ENCODE measurements at regions not wholly inside any gene's neighbourhood (a gene's known extent, or its start where the extent isn't known, plus 50 kb on each side); places are given as distances from the start of the nearest gene placed in this dataset.

GRCh38 chr6:71582820-71583219 is 294.2 kb downstream of the OGFRL1 start:
- DNase-seq (ENCODE audit: low read depth in 6 of 9, low spot score in 9 of 9) = no peak
- no peak overlapping the region for H3K27ac ChIP-seq (ENCODE audit: low read depth in 1 of 2, low read length in 1 of 2)
- no peaks in the 10 kb centered on the region for H3K36me3 ChIP-seq (ENCODE audit: control insufficient read depth in 2 of 2, insufficient read depth in 2 of 2, low read length in 1 of 2)
- H3K27me3 ChIP-seq (ENCODE audit: control insufficient read depth in 2 of 2, insufficient read depth in 1 of 2, low read length in 1 of 2) = no peaks in the 10 kb centered on the region
- peaks cover 2 to 7% of the 10 kb centered on the region in 2 donors for H3K9me3 ChIP-seq (ENCODE audit: control insufficient read depth in 2 of 2, insufficient read depth in 1 of 2, low read length in 1 of 2)
- 71% methylated on average over 1 of the region's 1 CpG for WGBS
- no peak overlapping the region for H3K4me3 ChIP-seq (ENCODE audit: low read length in 2 of 2)
- H3K4me1 ChIP-seq (ENCODE audit: control insufficient read depth in 2 of 2, insufficient read depth in 2 of 2, low read length in 2 of 2) = no peaks in the 10 kb centered on the region

DNA sequence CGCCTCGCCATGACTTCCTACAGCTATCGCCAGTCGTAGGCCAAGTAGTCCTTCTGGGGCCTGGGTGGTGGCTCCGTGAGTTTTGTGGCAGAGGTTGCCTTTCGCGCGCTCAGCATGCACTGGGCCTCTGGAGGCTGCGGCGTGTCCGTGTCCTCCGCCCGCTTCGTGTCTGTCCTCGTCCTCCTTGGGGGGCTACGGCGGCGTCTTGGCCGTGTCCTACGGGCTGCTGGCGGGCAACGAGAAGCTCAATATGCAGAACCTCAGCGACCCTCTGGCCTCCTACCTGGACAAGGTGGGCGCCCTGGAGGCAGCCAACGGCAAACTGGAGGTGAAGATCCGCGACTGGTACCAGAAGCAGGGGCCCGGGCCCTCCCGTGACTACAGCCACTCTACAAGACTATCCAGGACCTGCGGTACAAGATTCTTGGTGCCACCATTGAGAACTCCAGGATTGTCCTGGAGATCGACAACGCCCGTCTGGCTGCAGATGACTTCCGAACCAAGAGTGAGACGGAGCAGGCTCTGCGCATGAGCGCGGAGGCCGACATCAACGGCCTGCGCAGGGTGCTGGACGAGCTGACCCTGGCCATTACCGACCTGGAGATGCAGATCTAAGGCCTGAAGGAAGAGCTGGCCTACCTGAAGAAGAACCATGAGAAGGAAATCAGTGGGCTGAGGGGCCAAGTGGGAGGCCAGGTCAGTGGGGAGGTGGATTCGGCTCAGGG is 296.3 kb downstream of the OGFRL1 start:
- no peaks in the 10 kb centered on the region for H3K4me1 ChIP-seq (ENCODE audit: control insufficient read depth in 2 of 2, insufficient read depth in 2 of 2, low read length in 2 of 2)
- peaks cover 0 to 6% of the 10 kb centered on the region in 2 donors for H3K27me3 ChIP-seq (ENCODE audit: control insufficient read depth in 2 of 2, insufficient read depth in 1 of 2, low read length in 1 of 2)
- no peak overlapping the region for H3K4me3 ChIP-seq (ENCODE audit: low read length in 2 of 2)
- H3K9me3 ChIP-seq (ENCODE audit: control insufficient read depth in 2 of 2, insufficient read depth in 1 of 2, low read length in 1 of 2) = peaks cover 2 to 7% of the 10 kb centered on the region in 2 donors
- no peak for DNase-seq (ENCODE audit: low read depth in 6 of 9, low spot score in 9 of 9)
- WGBS = 97% methylated on average over 44 of the region's 44 CpGs
- H3K27ac ChIP-seq (ENCODE audit: low read depth in 1 of 2, low read length in 1 of 2) = no peak overlapping the region
- no peaks in the 10 kb centered on the region for H3K36me3 ChIP-seq (ENCODE audit: control insufficient read depth in 2 of 2, insufficient read depth in 2 of 2, low read length in 1 of 2)

- Histone ChIP-seq H3K4me1 (ENCODE audit: control insufficient read depth in 2 of 2, insufficient read depth in 2 of 2, low read length in 2 of 2) (no peaks in the 10 kb centered on the region), H3K9me3 (ENCODE audit: control insufficient read depth in 2 of 2, insufficient read depth in 1 of 2, low read length in 1 of 2) (peaks cover 2 to 7% of the 10 kb centered on the region in 2 donors), H3K27me3 (ENCODE audit: control insufficient read depth in 2 of 2, insufficient read depth in 1 of 2, low read length in 1 of 2) (peaks cover 0 to 6% of the 10 kb centered on the region in 2 donors), H3K27ac (ENCODE audit: low read depth in 1 of 2, low read length in 1 of 2) (no peak overlapping the region), H3K4me3 (ENCODE audit: low read length in 2 of 2) (no peak overlapping the region), H3K36me3 (ENCODE audit: control insufficient read depth in 2 of 2, insufficient read depth in 2 of 2, low read length in 1 of 2) (no peaks in the 10 kb centered on the region)
- 96% methylated on average over 23 of the region's 23 CpGs for WGBS
- no peak for DNase-seq (ENCODE audit: low read depth in 6 of 9, low spot score in 9 of 9)
These were observed 296.9 kb downstream of the OGFRL1 start for GRCh38 chr6:71585472-71585871.

DNA sequence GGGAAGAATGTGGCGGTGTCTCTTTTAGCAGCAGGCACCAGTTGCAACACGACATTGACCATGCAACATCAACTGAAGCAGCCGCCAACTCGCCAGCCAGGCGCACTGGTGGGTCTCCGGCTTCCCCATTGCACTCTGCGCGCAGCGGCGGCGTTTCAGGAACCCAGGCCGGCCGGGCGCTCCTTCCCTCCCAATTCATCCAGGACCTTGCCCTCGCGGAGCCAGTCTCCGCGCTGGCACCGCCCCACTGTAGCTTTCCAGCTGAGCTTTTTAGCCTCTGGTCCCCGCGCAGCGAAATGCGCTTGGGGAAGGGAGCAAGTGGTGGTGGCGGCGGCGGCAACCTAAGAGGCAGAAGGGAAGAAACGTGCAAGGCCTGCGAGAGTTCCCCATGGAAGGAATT is 297.9 kb upstream of the RIMS1 start:
- 39% methylated on average over 28 of the region's 28 CpGs for WGBS
- Histone ChIP-seq H3K9me3 (ENCODE audit: control insufficient read depth in 2 of 2, insufficient read depth in 1 of 2, low read length in 1 of 2) (peaks cover 2 to 7% of the 10 kb centered on the region in 2 donors), H3K4me3 (ENCODE audit: low read length in 2 of 2) (no peak overlapping the region), H3K27me3 (ENCODE audit: control insufficient read depth in 2 of 2, insufficient read depth in 1 of 2, low read length in 1 of 2) (peaks cover 0 to 6% of the 10 kb centered on the region in 2 donors), H3K36me3 (ENCODE audit: control insufficient read depth in 2 of 2, insufficient read depth in 2 of 2, low read length in 1 of 2) (no peaks in the 10 kb centered on the region), H3K27ac (ENCODE audit: low read depth in 1 of 2, low read length in 1 of 2) (no peak overlapping the region), H3K4me1 (ENCODE audit: control insufficient read depth in 2 of 2, insufficient read depth in 2 of 2, low read length in 2 of 2) (no peaks in the 10 kb centered on the region)
- DNase-seq (ENCODE audit: low read depth in 6 of 9, low spot score in 9 of 9) = no peak

- Histone ChIP-seq H3K4me3 (ENCODE audit: low read length in 2 of 2) (no peak overlapping the region), H3K36me3 (ENCODE audit: control insufficient read depth in 2 of 2, insufficient read depth in 2 of 2, low read length in 1 of 2) (no peaks in the 10 kb centered on the region), H3K27ac (ENCODE audit: low read depth in 1 of 2, low read length in 1 of 2) (no peak overlapping the region), H3K4me1 (ENCODE audit: control insufficient read depth in 2 of 2, insufficient read depth in 2 of 2, low read length in 2 of 2) (no peaks in the 10 kb centered on the region), H3K27me3 (ENCODE audit: control insufficient read depth in 2 of 2, insufficient read depth in 1 of 2, low read length in 1 of 2) (peaks cover 0 to 6% of the 10 kb centered on the region in 2 donors), H3K9me3 (ENCODE audit: control insufficient read depth in 2 of 2, insufficient read depth in 1 of 2, low read length in 1 of 2) (peaks cover 2 to 7% of the 10 kb centered on the region in 2 donors)
- no peak for DNase-seq (ENCODE audit: low read depth in 6 of 9, low spot score in 9 of 9)
- 92% methylated on average over 5 of the region's 5 CpGs for WGBS
These were observed 297.1 kb upstream of the RIMS1 start for GRCh38 chr6:71589254-71589653.

DNA sequence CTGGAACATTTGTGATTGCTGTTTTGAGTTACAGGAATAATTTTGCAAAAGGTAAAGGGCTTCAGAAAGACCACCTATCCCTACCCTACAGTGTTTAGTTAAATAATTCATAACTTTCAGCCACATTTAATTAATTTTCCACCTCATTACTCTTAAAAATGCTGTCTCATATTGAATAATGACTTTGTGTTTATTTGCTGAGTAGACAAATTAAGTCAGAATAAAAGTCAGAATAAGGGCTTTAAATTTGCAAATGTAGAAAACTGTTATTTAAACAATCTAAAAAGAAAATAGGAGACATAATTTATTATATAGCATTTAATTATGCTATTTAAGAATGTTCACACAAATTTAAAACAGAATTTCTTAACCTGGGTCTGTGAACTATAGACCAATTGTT is 293.7 kb upstream of the RIMS1 start:
- Histone ChIP-seq H3K4me1 (ENCODE audit: control insufficient read depth in 2 of 2, insufficient read depth in 2 of 2, low read length in 2 of 2) (no peaks in the 10 kb centered on the region), H3K4me3 (ENCODE audit: low read length in 2 of 2) (no peak overlapping the region), H3K36me3 (ENCODE audit: control insufficient read depth in 2 of 2, insufficient read depth in 2 of 2, low read length in 1 of 2) (no peaks in the 10 kb centered on the region), H3K27ac (ENCODE audit: low read depth in 1 of 2, low read length in 1 of 2) (no peak overlapping the region), H3K9me3 (ENCODE audit: control insufficient read depth in 2 of 2, insufficient read depth in 1 of 2, low read length in 1 of 2) (no peaks in the 10 kb centered on the region), H3K27me3 (ENCODE audit: control insufficient read depth in 2 of 2, insufficient read depth in 1 of 2, low read length in 1 of 2) (peaks cover 0 to 6% of the 10 kb centered on the region in 2 donors)
- DNase-seq (ENCODE audit: low read depth in 6 of 9, low spot score in 9 of 9) = no peak

- Histone ChIP-seq H3K27ac (ENCODE audit: low read depth in 1 of 2, low read length in 1 of 2) (no peak overlapping the region), H3K9me3 (ENCODE audit: control insufficient read depth in 2 of 2, insufficient read depth in 1 of 2, low read length in 1 of 2) (no peaks in the 10 kb centered on the region), H3K27me3 (ENCODE audit: control insufficient read depth in 2 of 2, insufficient read depth in 1 of 2, low read length in 1 of 2) (no peaks in the 10 kb centered on the region), H3K4me1 (ENCODE audit: control insufficient read depth in 2 of 2, insufficient read depth in 2 of 2, low read length in 2 of 2) (no peaks in the 10 kb centered on the region), H3K36me3 (ENCODE audit: control insufficient read depth in 2 of 2, insufficient read depth in 2 of 2, low read length in 1 of 2) (no peaks in the 10 kb centered on the region), H3K4me3 (ENCODE audit: low read length in 2 of 2) (no peak overlapping the region)
- DNase-seq (ENCODE audit: low read depth in 6 of 9, low spot score in 9 of 9) = no peak
These were observed 287.0 kb upstream of the RIMS1 start for GRCh38 chr6:71599359-71599758.

GRCh38 chr6:71602385-71603007 is 283.9 kb upstream of the RIMS1 start:
- no peak for DNase-seq (ENCODE audit: low read depth in 6 of 9, low spot score in 9 of 9)
- Histone ChIP-seq H3K36me3 (ENCODE audit: control insufficient read depth in 2 of 2, insufficient read depth in 2 of 2, low read length in 1 of 2) (no peaks in the 10 kb centered on the region), H3K9me3 (ENCODE audit: control insufficient read depth in 2 of 2, insufficient read depth in 1 of 2, low read length in 1 of 2) (no peaks in the 10 kb centered on the region)

GRCh38 chr6:71603021-71603420 is 283.3 kb upstream of the RIMS1 start:
- H3K4me3 ChIP-seq (ENCODE audit: low read length in 2 of 2) = no peak overlapping the region
- DNase-seq (ENCODE audit: low read depth in 6 of 9, low spot score in 9 of 9) = no peak
- no peaks in the 10 kb centered on the region for H3K4me1 ChIP-seq (ENCODE audit: control insufficient read depth in 2 of 2, insufficient read depth in 2 of 2, low read length in 2 of 2)
- H3K27me3 ChIP-seq (ENCODE audit: control insufficient read depth in 2 of 2, insufficient read depth in 1 of 2, low read length in 1 of 2) = no peaks in the 10 kb centered on the region
- H3K9me3 ChIP-seq (ENCODE audit: control insufficient read depth in 2 of 2, insufficient read depth in 1 of 2, low read length in 1 of 2) = no peaks in the 10 kb centered on the region
- H3K27ac ChIP-seq (ENCODE audit: low read depth in 1 of 2, low read length in 1 of 2) = no peak overlapping the region
- no peaks in the 10 kb centered on the region for H3K36me3 ChIP-seq (ENCODE audit: control insufficient read depth in 2 of 2, insufficient read depth in 2 of 2, low read length in 1 of 2)

More at GRCh38 chr6:71602385-71603007, 283.9 kb upstream of the RIMS1 start:
- Histone ChIP-seq H3K27ac (ENCODE audit: low read depth in 1 of 2, low read length in 1 of 2) (no peak overlapping the region), H3K4me3 (ENCODE audit: low read length in 2 of 2) (no peak overlapping the region), H3K27me3 (ENCODE audit: control insufficient read depth in 2 of 2, insufficient read depth in 1 of 2, low read length in 1 of 2) (no peaks in the 10 kb centered on the region), H3K4me1 (ENCODE audit: control insufficient read depth in 2 of 2, insufficient read depth in 2 of 2, low read length in 2 of 2) (no peaks in the 10 kb centered on the region)
- WGBS = 89% methylated on average over 2 of the region's 2 CpGs

All from thymus (tissue), 11 donors.